Small intestine (tissue), 7 donors: ENCODE measurements at regions not wholly inside any gene's neighbourhood (a gene's known extent, or its start where the extent isn't known, plus 50 kb on each side); places are given as distances from the start of the nearest gene placed in this dataset.

Source experiments
- DNase-seq, 2 donors: peaks; one replicate each; pipeline versions ENCODE4 v3.0.0 to v3.0.0-alpha.2; 2013
- FAIRE-seq: peaks from 2 replicates; lab custom pipeline; 2012; peaks lifted over from hg19 to GRCh38; lab: Jason Lieb, UNC
- H3K27ac ChIP-seq, 3 donors: one replicate each; pipeline ENCODE4 v1.5.1; 2013; ENCODE audit warnings: low read length in 2 of 3, mild to moderate bottlenecking in 2 of 3, control low read depth in 1 of 3, inconsistent platforms in 1 of 3, low read depth in 1 of 3, moderate library complexity in 1 of 3
- H3K27me3 ChIP-seq, 3 donors: one replicate each; pipeline ENCODE4 v1.6.1; 2013; ENCODE audit warnings: low read length in 3 of 3, inconsistent platforms in 1 of 3; ENCODE audit not compliant: control insufficient read depth in 3 of 3, insufficient read depth in 3 of 3
- H3K36me3 ChIP-seq, 3 donors: one replicate each; pipeline ENCODE4 v1.6.1; 2013; ENCODE audit warnings: low read length in 3 of 3, inconsistent platforms in 1 of 3, low read depth in 1 of 3, mild to moderate bottlenecking in 1 of 3, moderate library complexity in 1 of 3; ENCODE audit not compliant: control insufficient read depth in 3 of 3, insufficient read depth in 2 of 3
- H3K4me1 ChIP-seq, 3 donors: one replicate each; pipeline ENCODE4 v1.6.1; 2013; ENCODE audit warnings: low read length in 2 of 3, inconsistent platforms in 1 of 3, low read depth in 1 of 3, mild to moderate bottlenecking in 1 of 3, moderate library complexity in 1 of 3; ENCODE audit not compliant: control insufficient read depth in 3 of 3, insufficient read depth in 2 of 3
- H3K4me3 ChIP-seq, 3 donors: one replicate each; pipeline ENCODE4 v1.5.1; 2013; ENCODE audit warnings: low read length in 3 of 3, control low read depth in 1 of 3, inconsistent platforms in 1 of 3, low read depth in 1 of 3, mild to moderate bottlenecking in 1 of 3, moderate library complexity in 1 of 3
- H3K9me3 ChIP-seq, 2 donors: one replicate each; pipeline ENCODE4 v1.6.1; 2013; ENCODE audit warnings: low read depth in 1 of 2, low read length in 1 of 2; ENCODE audit not compliant: control insufficient read depth in 2 of 2, insufficient read depth in 1 of 2
- WGBS, 3 donors: extraction: QIAGEN DNeasy Blood & Tissue Kit; methylation state at CpG; one replicate each; pipeline ENCODE4 v1.1.7; 2013; 5-methylcytosine and 5-hydroxymethylcytosine counted together
- donor health status: healthy with polysubstance abuse.
- donor health status: control.
- donor health status: control.
- donor health status: Bipolar disorder and iron deficiency.
- donor health status: healthy.

DNA sequence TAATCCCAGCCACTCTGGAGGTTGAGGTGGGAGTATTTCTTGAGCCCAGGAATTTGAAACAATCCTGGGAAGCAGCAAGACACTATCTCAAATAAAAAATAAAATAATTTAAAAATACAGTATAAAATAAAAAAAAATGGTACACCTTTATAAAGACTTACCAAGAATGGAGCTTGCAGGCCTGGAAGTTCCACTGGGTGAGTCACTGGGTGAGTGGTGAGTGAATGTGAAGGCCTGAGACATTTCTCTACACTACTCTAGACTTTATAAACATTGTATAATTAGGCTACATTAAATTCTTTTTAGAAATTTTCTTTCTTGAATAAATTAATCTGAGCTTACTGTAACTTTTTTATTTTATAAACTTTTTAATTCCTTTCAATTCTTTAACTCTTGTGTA is 609.1 kb upstream of the BCHE start:
- peak; percentile 36 for FAIRE-seq
- H3K9me3 ChIP-seq = peaks cover 0 to 13% of the 10 kb centered on the region in 2 donors
- no peak overlapping the region for H3K27ac ChIP-seq
- no peak for DNase-seq
- H3K36me3 ChIP-seq = no peaks in the 10 kb centered on the region
- no peak overlapping the region for H3K4me3 ChIP-seq
- no peaks in the 10 kb centered on the region for H3K27me3 ChIP-seq
- peaks cover 0 to 5% (median 0%) of the 10 kb centered on the region in 3 donors for H3K4me1 ChIP-seq

DNA sequence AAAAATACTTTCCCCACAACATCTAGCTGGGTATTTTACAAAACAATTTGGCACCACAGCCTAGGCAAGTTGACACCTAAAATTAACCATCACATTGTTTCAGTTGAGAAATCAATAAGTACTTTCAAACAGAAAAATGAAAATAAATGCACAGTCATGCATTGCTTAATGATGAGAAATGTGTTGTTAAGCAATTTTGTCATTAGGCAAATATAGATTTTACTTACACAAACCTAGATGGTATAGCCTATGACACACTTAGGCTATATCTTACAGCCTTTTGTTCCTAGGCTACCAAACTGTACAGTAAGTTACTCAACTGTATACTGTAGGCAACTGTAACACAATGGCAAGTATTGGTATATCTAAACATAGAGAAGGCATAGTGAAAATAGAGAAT is 608.6 kb upstream of the BCHE start:
- Histone ChIP-seq H3K36me3 (no peaks in the 10 kb centered on the region), H3K4me1 (peaks cover 0 to 5% (median 0%) of the 10 kb centered on the region in 3 donors), H3K27me3 (no peaks in the 10 kb centered on the region), H3K27ac (no peak overlapping the region), H3K4me3 (no peak overlapping the region), H3K9me3 (peaks cover 0 to 13% of the 10 kb centered on the region in 2 donors)
- DNase-seq (no peak), FAIRE-seq (no peak)

DNA sequence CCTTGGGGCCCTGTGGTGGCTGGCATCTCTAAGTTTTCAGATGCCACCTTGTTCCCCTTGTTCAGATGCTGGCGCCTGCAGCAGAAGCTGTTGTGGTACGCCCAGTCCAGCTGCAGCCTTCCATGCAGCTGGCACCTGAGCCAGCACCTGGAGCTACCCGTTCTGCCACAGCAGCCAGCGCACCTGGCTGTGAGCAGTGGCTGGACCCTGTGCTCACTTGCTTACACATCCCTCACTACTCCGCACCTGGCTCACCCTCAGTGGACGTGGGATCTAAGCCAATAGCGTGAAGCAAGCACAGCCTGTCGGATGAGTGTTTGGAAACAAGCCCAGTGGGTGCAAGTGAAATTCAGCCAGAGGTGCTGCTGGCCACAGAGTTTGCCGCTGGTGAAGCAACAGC is 607.5 kb upstream of the BCHE start:
- FAIRE-seq (no peak), DNase-seq (peak in 1 of 2 donors; percentile 16)
- H3K9me3 ChIP-seq = peaks cover 0 to 13% of the 10 kb centered on the region in 2 donors
- WGBS, 3 donors = 37 to 76% (median 48%) methylated on average over 9 of the region's 9 CpGs
- H3K36me3 ChIP-seq = no peaks in the 10 kb centered on the region
- no peaks in the 10 kb centered on the region for H3K27me3 ChIP-seq
- no peak overlapping the region for H3K4me3 ChIP-seq
- H3K27ac ChIP-seq = no peak overlapping the region
- peaks cover 0 to 5% (median 0%) of the 10 kb centered on the region in 3 donors for H3K4me1 ChIP-seq

DNA sequence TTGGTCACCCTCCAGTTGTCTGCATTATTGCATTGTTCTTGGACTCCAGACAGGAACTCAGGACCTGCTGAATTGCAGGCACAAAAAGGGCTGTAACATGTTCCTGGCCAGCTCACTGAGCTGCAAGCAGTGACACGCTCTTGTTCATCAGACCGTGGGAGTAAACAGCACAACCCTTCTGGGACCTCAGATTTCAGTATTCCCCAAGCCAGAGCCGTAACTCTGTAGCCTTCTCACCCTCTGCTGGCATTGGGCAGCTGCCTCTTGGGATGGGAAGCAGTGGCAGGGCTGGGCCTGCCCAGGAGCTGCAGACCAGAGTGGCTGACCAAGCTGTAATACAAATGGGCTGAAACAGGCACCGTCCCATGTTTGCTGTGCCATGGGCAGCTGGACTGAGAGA is 607.1 kb upstream of the BCHE start:
- peaks cover 0 to 13% of the 10 kb centered on the region in 2 donors for H3K9me3 ChIP-seq
- no peak for FAIRE-seq
- H3K4me1 ChIP-seq = peaks cover 0 to 5% (median 0%) of the 10 kb centered on the region in 3 donors
- 74 to 89% (median 84%) methylated on average over 4 of the region's 4 CpGs for WGBS, 3 donors
- no peaks in the 10 kb centered on the region for H3K36me3 ChIP-seq
- no peak for DNase-seq
- H3K27me3 ChIP-seq = no peaks in the 10 kb centered on the region
- no peak overlapping the region for H3K4me3 ChIP-seq
- no peak overlapping the region for H3K27ac ChIP-seq

DNA sequence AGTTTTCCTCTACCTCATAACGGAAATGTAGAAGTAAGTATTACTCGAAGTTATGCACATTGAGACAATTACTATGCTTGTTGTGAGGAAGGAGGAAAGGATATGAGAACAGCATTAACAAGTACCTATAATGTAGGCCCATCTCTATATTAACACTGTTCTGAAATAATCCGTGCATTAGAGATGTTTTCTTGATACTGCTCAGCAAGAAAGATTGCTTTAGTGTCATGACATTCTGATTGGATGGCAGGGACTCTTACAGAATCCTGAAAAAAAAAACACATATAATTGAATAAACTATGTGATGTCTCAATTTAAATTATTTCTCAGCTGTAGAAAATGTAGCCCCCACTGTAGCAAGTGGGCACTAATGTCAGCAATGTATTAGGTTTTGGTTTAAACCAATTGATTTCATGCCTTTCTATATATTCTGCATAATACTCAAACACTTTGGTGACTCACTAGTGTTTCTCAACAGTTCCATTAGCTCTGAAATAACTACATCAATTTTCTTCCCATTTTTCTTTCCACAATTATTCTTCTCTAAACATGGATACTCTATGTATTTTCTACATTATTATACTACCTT is 598.3 kb upstream of the BCHE start:
- H3K9me3 ChIP-seq = no peaks in the 10 kb centered on the region
- no peaks in the 10 kb centered on the region for H3K27me3 ChIP-seq
- H3K27ac ChIP-seq = no peak overlapping the region
- H3K36me3 ChIP-seq = no peaks in the 10 kb centered on the region
- H3K4me1 ChIP-seq = no peaks in the 10 kb centered on the region
- no peak for FAIRE-seq
- no peak overlapping the region for H3K4me3 ChIP-seq
- WGBS, 3 donors = 86 to 89% (median 87%) methylated on average over 3 of the region's 3 CpGs
- no peak for DNase-seq

DNA sequence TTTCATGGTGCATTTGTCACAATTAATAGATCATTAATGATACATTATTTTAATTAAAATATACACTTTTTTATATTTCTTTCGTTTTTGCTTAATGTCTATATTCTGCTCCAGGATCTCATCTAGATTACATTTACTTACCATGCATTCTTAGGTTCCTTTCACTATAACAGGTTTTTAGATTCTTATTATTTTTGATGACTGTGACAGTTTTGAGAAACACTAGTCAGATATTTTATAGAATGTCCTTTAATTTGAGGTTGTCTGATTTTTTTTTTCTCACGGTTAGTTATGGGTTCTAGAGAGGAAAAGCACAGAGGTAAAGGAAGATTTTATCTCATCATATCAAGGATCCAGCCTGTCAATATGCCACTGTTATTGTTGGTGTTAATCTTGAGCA is 595.8 kb upstream of the BCHE start:
- DNase-seq = no peak
- Histone ChIP-seq H3K27ac (no peak overlapping the region), H3K4me3 (no peak overlapping the region), H3K27me3 (no peaks in the 10 kb centered on the region), H3K36me3 (no peaks in the 10 kb centered on the region), H3K9me3 (no peaks in the 10 kb centered on the region), H3K4me1 (no peaks in the 10 kb centered on the region)
- FAIRE-seq = no peak
- 62 to 72% (median 68%) methylated on average over 2 of the region's 2 CpGs for WGBS, 3 donors

DNA sequence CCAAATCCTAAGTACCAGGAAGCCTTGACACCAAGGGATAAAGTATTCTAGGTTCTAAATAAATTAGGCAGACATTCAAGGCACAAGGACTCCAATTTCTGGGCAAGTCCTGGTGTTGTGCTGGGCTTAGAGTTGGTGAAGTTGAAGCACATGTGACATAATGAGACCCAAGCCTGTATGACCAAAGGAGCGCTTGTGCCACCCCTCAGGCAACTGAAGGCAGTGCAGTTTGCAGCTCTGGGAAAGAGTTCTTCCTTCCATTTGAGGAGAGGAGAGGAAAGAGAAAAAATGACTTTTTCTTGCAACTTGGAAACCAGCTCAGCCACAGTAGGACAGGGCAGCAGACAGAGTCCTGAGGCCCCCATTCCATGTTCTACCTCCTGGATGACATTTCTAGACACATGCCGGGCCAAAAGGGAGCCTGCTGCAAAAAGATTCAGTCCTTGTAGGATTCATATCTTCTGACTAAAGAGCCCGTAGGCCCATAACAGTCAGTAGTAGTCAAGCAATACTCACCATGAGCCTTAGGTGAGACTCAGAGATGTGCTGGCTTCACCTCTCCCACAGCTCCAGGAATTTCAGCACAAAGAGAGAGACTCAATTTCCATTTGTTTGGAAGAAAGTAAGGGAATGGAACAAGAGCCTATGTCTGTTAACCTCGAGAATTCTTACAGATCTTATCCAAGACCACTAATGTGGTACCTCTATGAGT is 588.8 kb upstream of the BCHE start:
- Histone ChIP-seq H3K27me3 (no peaks in the 10 kb centered on the region), H3K27ac (no peak overlapping the region), H3K4me1 (no peaks in the 10 kb centered on the region), H3K36me3 (no peaks in the 10 kb centered on the region), H3K4me3 (no peak overlapping the region), H3K9me3 (peaks cover 0 to 1% of the 10 kb centered on the region in 2 donors)
- peak in 1 of 2 donors; percentile 21 for DNase-seq
- WGBS, 3 donors = 86 to 88% (median 87%) methylated on average over 4 of the region's 4 CpGs
- no peak for FAIRE-seq

DNA sequence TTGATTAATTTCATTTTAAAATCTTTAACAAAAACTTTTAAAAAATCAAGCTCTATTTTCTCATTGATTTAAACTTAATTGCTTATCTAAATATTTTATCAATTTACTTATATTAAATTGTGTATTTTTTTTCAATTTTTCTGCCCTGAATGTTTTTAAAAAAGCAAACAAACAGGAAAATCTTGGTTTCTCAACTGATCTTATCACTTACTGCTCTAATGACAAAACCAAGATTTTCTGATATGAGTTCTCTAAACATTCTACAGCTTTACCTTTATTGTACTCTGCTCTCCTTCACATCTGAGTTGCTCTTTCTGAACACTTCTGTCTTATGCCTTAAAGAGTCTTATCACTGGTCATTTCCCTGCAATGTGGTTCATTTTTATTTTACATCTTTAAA is 587.8 kb upstream of the BCHE start:
- Histone ChIP-seq H3K9me3 (peaks cover 0 to 1% of the 10 kb centered on the region in 2 donors), H3K36me3 (no peaks in the 10 kb centered on the region), H3K4me3 (no peak overlapping the region), H3K27me3 (no peaks in the 10 kb centered on the region), H3K4me1 (no peaks in the 10 kb centered on the region), H3K27ac (no peak overlapping the region)
- DNase-seq = no peak
- FAIRE-seq = no peak
